Thyroid gland (tissue), 4 donors: ENCODE measurements at regions not wholly inside any gene's neighbourhood (a gene's known extent, or its start where the extent isn't known, plus 50 kb on each side); places are given as distances from the start of the nearest gene placed in this dataset.
A peak's percentile ranks its signal among the peaks of the same experiment; 100 is the strongest.

Experiments
- CTCF ChIP-seq, 6 experiments: fragments of 200-600 bp in 3 of 6; fragments of 450-650 bp in 3 of 6; sonication (generic) in 3 of 6; IDR thresholded peaks; one replicate each; pipeline ENCODE4 v1.5.1; 2016 to 2019; ENCODE audit warnings: antibody characterized with exemption in 6 of 6, mild to moderate bottlenecking in 2 of 6, inconsistent platforms in 1 of 6, moderate library complexity in 1 of 6
- POLR2A ChIP-seq, 2 donors: fragments of 450-650 bp; IDR thresholded peaks; one replicate each; pipeline ENCODE4 v1.6.1; 2017; ENCODE audit warnings: antibody characterized with exemption in 2 of 2, mild to moderate bottlenecking in 2 of 2, moderate library complexity in 1 of 2

GRCh38 chr10:55631071-55631654 lies 729.9 kb downstream of the ZWINT start:
- TF ChIP-seq CTCF (IDR thresholded peaks at IDR 0.05) (peak in 5 of 6 experiments; percentile 40 to 89 (median 58)), POLR2A (IDR thresholded peaks at IDR 0.05) (no peak)
